ENCODE measurements at regions not wholly inside any gene's neighbourhood (a gene's known extent, or its start where the extent isn't known, plus 50 kb on each side); places are given as distances from the start of the nearest gene placed in this dataset.

DNA sequence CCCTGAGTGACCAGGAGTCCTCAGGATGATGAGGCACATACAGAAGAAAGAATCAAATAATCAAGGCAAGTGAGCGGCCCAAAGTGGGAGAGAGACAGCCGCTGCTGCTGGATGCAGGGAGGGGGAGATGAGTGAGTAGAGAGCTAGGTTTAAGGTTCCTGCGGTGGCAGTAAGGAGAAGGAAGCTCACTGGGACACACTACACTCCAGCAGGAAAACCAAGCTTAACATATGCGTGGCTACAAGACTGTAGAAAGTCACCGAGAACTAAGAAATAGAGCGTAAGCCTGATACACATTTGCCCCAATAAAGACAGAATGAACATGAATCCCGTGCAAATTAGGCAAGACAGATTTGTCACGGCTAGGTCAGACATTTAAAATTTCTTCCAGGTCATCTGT lies 470.2 kb downstream of the KDM4C start:
- TF ChIP-seq, protein P1, sequence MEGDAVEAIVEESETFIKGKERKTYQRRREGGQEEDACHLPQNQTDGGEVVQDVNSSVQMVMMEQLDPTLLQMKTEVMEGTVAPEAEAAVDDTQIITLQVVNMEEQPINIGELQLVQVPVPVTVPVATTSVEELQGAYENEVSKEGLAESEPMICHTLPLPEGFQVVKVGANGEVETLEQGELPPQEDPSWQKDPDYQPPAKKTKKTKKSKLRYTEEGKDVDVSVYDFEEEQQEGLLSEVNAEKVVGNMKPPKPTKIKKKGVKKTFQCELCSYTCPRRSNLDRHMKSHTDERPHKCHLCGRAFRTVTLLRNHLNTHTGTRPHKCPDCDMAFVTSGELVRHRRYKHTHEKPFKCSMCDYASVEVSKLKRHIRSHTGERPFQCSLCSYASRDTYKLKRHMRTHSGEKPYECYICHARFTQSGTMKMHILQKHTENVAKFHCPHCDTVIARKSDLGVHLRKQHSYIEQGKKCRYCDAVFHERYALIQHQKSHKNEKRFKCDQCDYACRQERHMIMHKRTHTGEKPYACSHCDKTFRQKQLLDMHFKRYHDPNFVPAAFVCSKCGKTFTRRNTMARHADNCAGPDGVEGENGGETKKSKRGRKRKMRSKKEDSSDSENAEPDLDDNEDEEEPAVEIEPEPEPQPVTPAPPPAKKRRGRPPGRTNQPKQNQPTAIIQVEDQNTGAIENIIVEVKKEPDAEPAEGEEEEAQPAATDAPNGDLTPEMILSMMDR (conservative IDR thresholded peaks at IDR 0.05) = no peak
- Histone ChIP-seq H3K27me3 (ENCODE audit: control insufficient read depth, insufficient read depth, low read length, poor library complexity, severe bottlenecking) (peaks cover 23% of the 10 kb centered on the region), H3K4me1 (ENCODE audit: control insufficient read depth, insufficient read depth, low read length) (no peaks in the 10 kb centered on the region), H3K4me3 (ENCODE audit: low read length) (no peak overlapping the region), H3K9me3 (ENCODE audit: control insufficient read depth, low read length) (no peaks in the 10 kb centered on the region), H3K27ac (ENCODE audit: low read depth, low read length) (no peak overlapping the region), H3K36me3 (ENCODE audit: control insufficient read depth, insufficient read depth, low read length) (no peaks in the 10 kb centered on the region), H3K9ac (ENCODE audit: extremely low read depth, low read length, poor library complexity, severe bottlenecking) (no peak overlapping the region)
- H3K4me3 Mint-ChIP-seq = no peak overlapping the region
- peaks cover 10% of the 10 kb centered on the region for H3K4me1 Mint-ChIP-seq
- WGBS, 2 experiments (ENCODE audit: insufficient coverage in 1 of 2, insufficient read length in 1 of 2) = 86 to 88% methylated on average over 8 of the region's 8 CpGs
- H3K27ac Mint-ChIP-seq = no peak overlapping the region
- H3K36me3 Mint-ChIP-seq (ENCODE audit: low read depth) = no peaks in the 10 kb centered on the region
- peak; percentile 44 for DNase-seq
- H3K27me3 Mint-ChIP-seq (ENCODE audit: insufficient read depth) = peaks cover 24% of the 10 kb centered on the region
- no peaks in the 10 kb centered on the region for H3K9me3 Mint-ChIP-seq

DNA sequence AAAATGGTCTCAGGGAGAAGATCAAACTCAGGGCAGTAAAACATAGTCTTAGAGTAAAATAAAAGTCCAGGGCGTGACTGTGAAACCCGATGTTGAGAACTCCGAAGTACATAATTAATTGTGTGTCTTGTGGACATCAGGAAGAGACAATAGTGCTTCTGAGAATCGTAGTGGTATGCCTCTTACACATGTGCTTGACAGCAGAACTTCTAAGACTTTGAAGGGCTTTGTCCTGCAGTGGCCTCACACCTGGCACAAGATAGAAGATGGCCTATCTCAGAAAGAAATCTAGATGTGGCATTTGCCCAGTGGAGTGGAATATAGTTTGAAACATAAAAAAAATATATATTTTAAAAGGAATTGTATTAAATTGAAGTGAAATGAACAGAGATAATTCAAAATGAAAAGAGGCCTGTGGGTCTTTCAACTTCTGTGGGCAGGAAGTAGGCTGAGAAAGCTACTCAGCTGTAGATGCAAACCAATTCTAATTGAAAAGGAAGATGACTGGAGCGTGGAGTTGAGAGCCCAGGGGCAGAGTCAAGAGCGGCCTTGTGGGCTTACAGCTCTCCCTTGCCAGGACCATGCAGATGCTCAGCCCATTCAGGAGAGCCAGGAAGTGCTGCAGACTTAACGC lies 468.4 kb downstream of the KDM4C start:
- peak; percentile 21 for DNase-seq
- H3K27ac Mint-ChIP-seq = no peak overlapping the region
- H3K36me3 Mint-ChIP-seq (ENCODE audit: low read depth) = peaks cover 2% of the 10 kb centered on the region
- peaks cover 24% of the 10 kb centered on the region for H3K27me3 Mint-ChIP-seq (ENCODE audit: insufficient read depth)
- H3K27me3 ChIP-seq (ENCODE audit: control insufficient read depth, insufficient read depth, low read length, poor library complexity, severe bottlenecking) = peaks cover 23% of the 10 kb centered on the region
- no peak overlapping the region for H3K4me3 ChIP-seq (ENCODE audit: low read length)
- no peak overlapping the region for H3K9ac ChIP-seq (ENCODE audit: extremely low read depth, low read length, poor library complexity, severe bottlenecking)
- H3K9me3 ChIP-seq (ENCODE audit: control insufficient read depth, low read length) = no peaks in the 10 kb centered on the region
- TF ChIP-seq, protein P1 (conservative IDR thresholded peaks at IDR 0.05) = no peak
- no peak overlapping the region for H3K27ac ChIP-seq (ENCODE audit: low read depth, low read length)
- H3K9me3 Mint-ChIP-seq = peaks cover 7% of the 10 kb centered on the region
- H3K36me3 ChIP-seq (ENCODE audit: control insufficient read depth, insufficient read depth, low read length) = no peaks in the 10 kb centered on the region
- H3K4me1 Mint-ChIP-seq = peaks cover 10% of the 10 kb centered on the region
- H3K4me1 ChIP-seq (ENCODE audit: control insufficient read depth, insufficient read depth, low read length) = no peaks in the 10 kb centered on the region
- H3K4me3 Mint-ChIP-seq = no peak overlapping the region
- WGBS, 2 experiments (ENCODE audit: insufficient coverage in 1 of 2, insufficient read length in 1 of 2) = 91 to 92% methylated on average over 7 of the region's 7 CpGs
